Vagina (tissue), 2 donors: ENCODE measurements at regions not wholly inside any gene's neighbourhood (a gene's known extent, or its start where the extent isn't known, plus 50 kb on each side); places are given as distances from the start of the nearest gene placed in this dataset.

Experiments
- DNase-seq, 2 donors: peaks; one replicate each; pipeline ENCODE4 v3.0.0-alpha.2; 2017; ENCODE audit errors: extremely low spot score in 2 of 2
- H3K27ac ChIP-seq: fragments of 200-600 bp; sonication (generic); one replicate; pipeline ENCODE4 v1.5.1; 2019
- H3K27me3 ChIP-seq: fragments of 200-600 bp; sonication (generic); one replicate; pipeline ENCODE4 v1.5.1; 2019
- H3K36me3 ChIP-seq, 2 donors: fragments of 200-600 bp; sonication (generic); one replicate each; pipeline ENCODE4 v1.5.1; 2017 to 2019
- H3K4me1 ChIP-seq: fragments of 200-600 bp; sonication (generic); one replicate; pipeline ENCODE4 v1.5.1; 2019
- H3K4me3 ChIP-seq, 2 donors: fragments of 200-600 bp; sonication (generic); 1 replicate in 1 of 2; 2 replicates in 1 of 2; pipeline ENCODE4 v1.5.1; 2016 to 2019
- H3K9me3 ChIP-seq: fragments of 200-600 bp; sonication (generic); one replicate; pipeline ENCODE4 v1.5.1; 2019
- POLR2A ChIP-seq, 2 donors: fragments of 450-650 bp; IDR thresholded peaks; one replicate each; pipeline ENCODE4 v1.6.1; 2017; ENCODE audit warnings: antibody characterized with exemption in 2 of 2, mild to moderate bottlenecking in 2 of 2, moderate library complexity in 2 of 2
- POLR2AphosphoS5 ChIP-seq, 2 donors: sonication (generic); formaldehyde crosslinking; IDR thresholded peaks; one replicate each; pipeline ENCODE4 v1.9.0; 2017; ENCODE audit warnings: antibody characterized with exemption in 2 of 2, mild to moderate bottlenecking in 2 of 2, low read depth in 1 of 2; ENCODE audit not compliant: insufficient read depth in 1 of 2
- intact Hi-C: fragments of 100-400 bp; cut with DNase I; formaldehyde crosslinking; loops from one replicate; pipeline ENCODE4 v1.15.1; 2023
- TF ChIP-seq, protein P1 (sequence below), 3 experiments: fragments of 450-650 bp in 2 of 3; fragments of 200-600 bp in 1 of 3; sonication (generic) in 1 of 3; IDR thresholded peaks; one replicate each; pipeline ENCODE4 v1.5.1; 2017 to 2019; ENCODE audit warnings: antibody characterized with exemption in 3 of 3, mild to moderate bottlenecking in 2 of 3, moderate library complexity in 2 of 3

DNA sequence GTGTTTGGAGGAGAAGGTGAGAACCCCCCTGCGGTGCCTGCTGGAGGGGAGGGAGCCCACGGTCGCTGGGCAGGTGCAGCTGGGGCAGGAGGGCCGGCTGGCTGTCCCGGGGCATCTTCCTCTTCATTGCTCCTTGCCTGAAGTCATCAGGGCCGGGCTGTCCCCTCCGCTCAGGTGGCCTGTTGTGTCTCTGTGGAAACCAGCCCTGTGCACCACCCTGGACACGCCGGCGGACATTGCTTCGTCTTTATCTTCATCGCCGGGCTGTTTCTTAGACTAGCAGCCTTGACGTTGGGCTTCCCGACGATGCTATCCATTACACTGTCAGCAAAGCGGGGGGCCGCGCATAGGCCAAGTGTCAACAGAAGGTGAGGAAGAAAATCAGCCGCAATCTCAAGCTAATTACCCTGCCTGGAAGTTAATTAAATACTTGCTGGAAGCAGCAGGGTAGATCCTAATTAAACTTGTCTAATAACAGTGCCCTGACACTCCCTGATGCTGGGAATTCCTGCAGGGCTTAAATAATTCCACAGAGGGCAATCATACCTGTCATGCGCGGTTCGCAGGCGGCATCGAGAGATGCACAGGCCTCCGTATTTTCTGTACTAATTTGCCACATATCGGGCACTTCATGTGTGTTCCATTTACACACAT lies 111.4 kb upstream of the SOX1 start:
- no peaks in the 10 kb centered on the region for H3K36me3 ChIP-seq
- intact Hi-C loops, result no loop called here
- H3K27ac ChIP-seq, result no peak overlapping the region
- H3K9me3 ChIP-seq, result no peaks in the 10 kb centered on the region
- no peaks in the 10 kb centered on the region for H3K27me3 ChIP-seq
- peak in 1 of 2 donors; percentile 58 for DNase-seq
- no peaks in the 10 kb centered on the region for H3K4me1 ChIP-seq
- no peak overlapping the region for H3K4me3 ChIP-seq
- TF ChIP-seq, protein P1, sequence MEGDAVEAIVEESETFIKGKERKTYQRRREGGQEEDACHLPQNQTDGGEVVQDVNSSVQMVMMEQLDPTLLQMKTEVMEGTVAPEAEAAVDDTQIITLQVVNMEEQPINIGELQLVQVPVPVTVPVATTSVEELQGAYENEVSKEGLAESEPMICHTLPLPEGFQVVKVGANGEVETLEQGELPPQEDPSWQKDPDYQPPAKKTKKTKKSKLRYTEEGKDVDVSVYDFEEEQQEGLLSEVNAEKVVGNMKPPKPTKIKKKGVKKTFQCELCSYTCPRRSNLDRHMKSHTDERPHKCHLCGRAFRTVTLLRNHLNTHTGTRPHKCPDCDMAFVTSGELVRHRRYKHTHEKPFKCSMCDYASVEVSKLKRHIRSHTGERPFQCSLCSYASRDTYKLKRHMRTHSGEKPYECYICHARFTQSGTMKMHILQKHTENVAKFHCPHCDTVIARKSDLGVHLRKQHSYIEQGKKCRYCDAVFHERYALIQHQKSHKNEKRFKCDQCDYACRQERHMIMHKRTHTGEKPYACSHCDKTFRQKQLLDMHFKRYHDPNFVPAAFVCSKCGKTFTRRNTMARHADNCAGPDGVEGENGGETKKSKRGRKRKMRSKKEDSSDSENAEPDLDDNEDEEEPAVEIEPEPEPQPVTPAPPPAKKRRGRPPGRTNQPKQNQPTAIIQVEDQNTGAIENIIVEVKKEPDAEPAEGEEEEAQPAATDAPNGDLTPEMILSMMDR (IDR thresholded peaks at IDR 0.05), result no peak
- no peak for TF ChIP-seq POLR2A (IDR thresholded peaks at IDR 0.05)
- TF ChIP-seq POLR2AphosphoS5 (IDR thresholded peaks at IDR 0.05; ENCODE audit: insufficient read depth in 1 of 2, low read depth in 1 of 2), result no peak

DNA sequence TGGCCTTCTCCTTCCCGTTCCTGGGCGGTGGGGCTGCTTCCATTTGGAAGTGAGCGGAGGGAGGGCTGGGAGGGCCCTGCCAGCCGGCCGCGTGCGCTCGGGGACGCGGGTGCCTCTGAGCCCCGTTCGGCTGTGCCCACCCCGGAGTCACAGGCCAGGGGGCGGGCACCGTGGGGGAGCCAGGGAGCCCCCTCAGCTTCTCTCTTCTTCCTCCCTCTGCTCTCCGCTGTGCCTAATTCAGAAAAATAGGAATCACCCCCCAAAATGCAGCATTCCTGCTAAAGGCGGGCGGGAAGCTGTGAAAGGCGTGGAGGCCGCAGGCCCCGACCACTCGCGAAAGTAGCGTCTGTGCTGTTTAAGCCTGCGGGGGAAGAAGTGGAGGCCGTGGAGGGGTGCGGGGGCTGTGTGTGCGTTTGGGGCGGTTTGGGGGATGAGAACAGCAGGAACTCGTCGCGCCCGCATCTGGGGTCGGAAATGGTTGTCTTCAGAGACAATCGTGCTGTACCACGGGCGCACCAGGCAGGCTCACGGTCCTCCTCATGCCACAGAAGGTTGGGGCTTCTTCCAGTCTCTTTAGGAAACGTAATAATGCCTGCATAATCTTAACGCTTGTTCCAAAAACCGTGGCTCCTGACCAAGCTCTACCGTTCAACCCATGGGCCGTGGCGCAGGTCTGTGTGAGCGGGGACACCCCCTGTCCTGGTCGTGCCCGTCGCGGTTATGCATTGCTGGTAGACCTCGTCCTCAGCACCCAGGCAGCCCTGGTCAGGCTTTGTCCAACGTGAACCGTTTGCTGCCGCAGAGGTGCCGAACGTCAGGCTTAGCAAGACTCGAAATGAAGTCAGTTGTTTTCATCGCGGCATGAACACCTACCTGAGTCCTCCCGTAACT lies 110.4 kb upstream of the SOX1 start:
- intact Hi-C loops, result no loop called here
- H3K9me3 ChIP-seq, result no peaks in the 10 kb centered on the region
- no peak for TF ChIP-seq POLR2AphosphoS5 (IDR thresholded peaks at IDR 0.05; ENCODE audit: insufficient read depth in 1 of 2, low read depth in 1 of 2)
- TF ChIP-seq POLR2A (IDR thresholded peaks at IDR 0.05), result no peak
- TF ChIP-seq, protein P1 (IDR thresholded peaks at IDR 0.05), result no peak
- no peak overlapping the region for H3K27ac ChIP-seq
- no peaks in the 10 kb centered on the region for H3K27me3 ChIP-seq
- no peaks in the 10 kb centered on the region for H3K4me1 ChIP-seq
- no peak overlapping the region for H3K4me3 ChIP-seq
- no peaks in the 10 kb centered on the region for H3K36me3 ChIP-seq
- DNase-seq, result peak; percentile 37 to 87

DNA sequence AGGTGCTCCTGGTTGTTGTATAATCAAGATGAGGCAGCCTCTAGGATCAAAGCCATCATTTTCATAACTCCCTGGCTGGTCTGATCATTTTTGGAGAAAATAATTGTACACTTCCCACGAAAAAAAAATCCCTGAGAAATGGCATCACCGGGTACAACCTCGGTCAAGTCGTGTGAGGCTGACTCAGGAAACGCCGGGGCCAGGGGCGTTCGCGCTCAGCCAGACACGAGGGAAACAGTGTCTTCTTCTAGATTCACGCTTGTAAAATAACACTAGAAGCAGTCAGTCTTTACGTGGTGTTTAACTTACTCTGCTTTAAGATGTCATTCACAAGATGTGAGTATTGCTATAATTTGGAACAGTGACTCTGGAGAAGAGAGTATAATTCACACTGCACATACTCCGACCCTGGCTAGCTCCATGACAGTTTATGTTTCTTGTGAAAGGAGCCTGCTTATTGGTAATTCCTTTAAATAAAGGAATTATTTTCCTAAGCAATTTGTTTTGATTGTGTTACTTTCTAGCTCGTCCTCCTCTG lies 109.0 kb upstream of the SOX1 start:
- intact Hi-C loops, result no loop called here
- H3K36me3 ChIP-seq, result no peaks in the 10 kb centered on the region
- DNase-seq, result no peak
- H3K27ac ChIP-seq, result no peak overlapping the region
- H3K4me1 ChIP-seq, result no peaks in the 10 kb centered on the region
- no peaks in the 10 kb centered on the region for H3K9me3 ChIP-seq
- H3K27me3 ChIP-seq, result no peaks in the 10 kb centered on the region
- H3K4me3 ChIP-seq, result no peak overlapping the region
- TF ChIP-seq, protein P1 (IDR thresholded peaks at IDR 0.05), result no peak
- TF ChIP-seq POLR2AphosphoS5 (IDR thresholded peaks at IDR 0.05; ENCODE audit: insufficient read depth in 1 of 2, low read depth in 1 of 2), result no peak
- TF ChIP-seq POLR2A (IDR thresholded peaks at IDR 0.05), result no peak

DNA sequence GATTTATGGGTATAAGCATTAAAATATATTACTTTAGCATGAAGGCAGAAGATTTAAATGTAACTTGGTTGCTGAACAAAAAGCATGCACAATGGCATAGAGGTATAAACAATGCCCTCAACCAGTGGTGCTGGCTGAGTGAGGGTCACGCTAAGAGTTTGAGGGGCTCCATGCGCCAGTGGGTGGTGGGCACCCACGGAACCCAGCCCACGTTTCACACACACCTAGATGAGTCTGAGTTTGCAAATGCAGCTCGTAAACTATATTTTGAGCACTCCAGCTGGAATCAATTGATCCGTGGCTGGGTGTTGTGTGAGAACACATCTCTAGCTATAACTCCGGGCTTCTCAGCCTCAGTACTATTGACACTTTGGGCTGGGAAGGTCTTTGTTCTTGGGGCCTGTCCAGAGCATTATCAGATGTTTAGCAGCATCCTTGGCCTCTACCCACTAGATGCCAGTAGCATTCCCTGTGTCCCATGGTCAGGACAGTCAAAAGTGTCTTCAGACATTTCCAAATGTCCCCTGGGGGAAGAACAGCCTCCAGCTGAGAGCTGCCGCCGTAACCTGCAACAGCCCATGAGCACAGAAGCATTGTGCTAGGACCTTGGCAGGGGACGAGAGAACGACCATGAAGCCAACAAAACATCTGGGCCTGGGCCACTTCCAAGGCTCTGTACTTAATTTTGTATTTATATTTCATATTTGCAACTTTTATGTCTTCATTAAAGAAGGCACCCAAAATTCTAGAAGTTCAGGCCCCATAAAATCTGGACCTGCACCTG lies 108.1 kb upstream of the SOX1 start:
- no peak for DNase-seq

More for the DNA sequence above, 108.1 kb upstream of the SOX1 start:
- Histone ChIP-seq H3K9me3 (no peaks in the 10 kb centered on the region), H3K36me3 (no peaks in the 10 kb centered on the region), H3K27me3 (no peaks in the 10 kb centered on the region), H3K4me1 (no peaks in the 10 kb centered on the region), H3K4me3 (no peak overlapping the region), H3K27ac (no peak overlapping the region)
- intact Hi-C loops, result no loop called here
- no peak for TF ChIP-seq POLR2AphosphoS5 (IDR thresholded peaks at IDR 0.05; ENCODE audit: insufficient read depth in 1 of 2, low read depth in 1 of 2)
- TF ChIP-seq, protein P1 (IDR thresholded peaks at IDR 0.05), result no peak
